Pancreas (tissue), 10 donors: ENCODE measurements at regions not wholly inside any gene's neighbourhood (a gene's known extent, or its start where the extent isn't known, plus 50 kb on each side); places are given as distances from the start of the nearest gene placed in this dataset.
A peak's percentile ranks its signal among the peaks of the same experiment; 100 is the strongest.

Source experiments
- ATAC-seq, 4 donors: fragments of 200-7000 bp; cut with Tn5 transposase; one replicate each; pipeline versions ENCODE4 v1.8.0 to v1.9.1; 2020; ENCODE audit warnings: mild to moderate bottlenecking in 4 of 4, moderate library complexity in 4 of 4
- DNase-seq, 6 donors: peaks; one replicate each; pipeline ENCODE4 v3.0.0-alpha.2; 2020
- FAIRE-seq: peaks from 2 replicates; lab custom pipeline; 2012; peaks lifted over from hg19 to GRCh38; lab: Jason Lieb, UNC
- H3K27ac ChIP-seq, 4 donors: fragments of 200-600 bp; sonication (generic); 1 replicate in 3 of 4; 2 replicates in 1 of 4; pipeline versions ENCODE4 v1.5.0 to v1.8.0; 2020
- H3K27me3 ChIP-seq, 4 donors: fragments of 200-600 bp; one replicate each; pipeline ENCODE4 v1.8.0; 2021
- H3K36me3 ChIP-seq, 3 donors: fragments of 200-600 bp; sonication (generic) in 1 of 3; one replicate each; pipeline versions ENCODE4 v1.5.0 to v1.8.0; 2020 to 2021
- H3K4me1 ChIP-seq, 3 donors: fragments of 200-600 bp; one replicate each; pipeline ENCODE4 v1.8.0; 2021
- H3K4me3 ChIP-seq, 4 donors: fragments of 200-600 bp; sonication (generic) in 2 of 4; one replicate each; pipeline versions ENCODE4 v1.5.0 to v1.8.0; 2020 to 2021
- H3K9me3 ChIP-seq, 4 donors: fragments of 200-600 bp; one replicate each; pipeline ENCODE4 v1.8.0; 2021
- CTCF ChIP-seq, 4 donors: fragments of 200-600 bp; sonication (generic) in 3 of 4; IDR thresholded peaks; one replicate each; pipeline versions ENCODE4 v1.5.0 to v1.8.0; 2021; ENCODE audit warnings: antibody characterized with exemption in 4 of 4
- WGBS, 2 donors: extraction: QIAGEN DNeasy Blood & Tissue Kit; methylation state at CpG; one replicate each; pipeline ENCODE4 v1.1.7; 2013; 5-methylcytosine and 5-hydroxymethylcytosine counted together
- intact Hi-C, 3 donors: fragments of 100-400 bp; cut with DNase I; formaldehyde crosslinking; loops; one replicate each; pipeline versions ENCODE4 v1.11.1 to v1.14.2; 2022
- donor health status: healthy with polysubstance abuse.
- donor health status: DM: no; HTN: no; CAD: no; lungs with moderate emphysema.
- donor health status: DM: no; HTN: no; CAD: no.
- donor health status: control.
- donor health status: control.
- donor health status: Bipolar disorder and iron deficiency.
- donor health status: DM: yes; HTN: yes; CAD: no.
- donor health status: DM: no; HTN: no; CAD: no.
- donor health status: DM: no; HTN: no; CAD: no.
- donor health status: DM: yes; HTN: yes; CAD: no.

- Histone ChIP-seq H3K36me3 (no peaks in the 10 kb centered on the region), H3K9me3 (no peaks in the 10 kb centered on the region), H3K27me3 (no peaks in the 10 kb centered on the region), H3K4me3 (no peak overlapping the region), H3K27ac (no peak overlapping the region), H3K4me1 (no peaks in the 10 kb centered on the region)
- 71 to 82% methylated on average over 11 of the region's 11 CpGs for WGBS, 2 donors
- TF ChIP-seq CTCF (IDR thresholded peaks at IDR 0.05), result no peak
- FAIRE-seq (no peak), ATAC-seq (no peak), DNase-seq (no peak)
- intact Hi-C loops, result no loop called here
Observed at GRCh38 chr20:60749804-60750602, 502.1 kb upstream of the CDH4 start.

- no peak for TF ChIP-seq CTCF (IDR thresholded peaks at IDR 0.05)
- no peaks in the 10 kb centered on the region for H3K4me1 ChIP-seq
- intact Hi-C loops, result no loop called here
Observed at GRCh38 chr20:60750909-60751308, 501.2 kb upstream of the CDH4 start.

GRCh38 chr20:60751826-60752225, 500.2 kb upstream of the CDH4 start:
- H3K27me3 ChIP-seq, result no peaks in the 10 kb centered on the region
- H3K9me3 ChIP-seq, result no peaks in the 10 kb centered on the region
- no peak overlapping the region for H3K27ac ChIP-seq
- no peak for TF ChIP-seq CTCF (IDR thresholded peaks at IDR 0.05)
- 60 to 65% methylated on average over 7 of the region's 7 CpGs for WGBS, 2 donors
- no peaks in the 10 kb centered on the region for H3K4me1 ChIP-seq
- no peak overlapping the region for H3K4me3 ChIP-seq
- intact Hi-C loops, result no loop called here
- H3K36me3 ChIP-seq, result no peaks in the 10 kb centered on the region
- no peak for FAIRE-seq
- ATAC-seq, result no peak
- DNase-seq, result no peak

More at GRCh38 chr20:60750909-60751308, 501.2 kb upstream of the CDH4 start:
- ATAC-seq (no peak), DNase-seq (no peak), FAIRE-seq (no peak)
- Histone ChIP-seq H3K36me3 (no peaks in the 10 kb centered on the region), H3K27ac (no peak overlapping the region), H3K9me3 (no peaks in the 10 kb centered on the region), H3K27me3 (no peaks in the 10 kb centered on the region), H3K4me3 (no peak overlapping the region)
- 68 to 69% methylated on average over 10 of the region's 10 CpGs for WGBS, 2 donors

GRCh38 chr20:60752741-60753420, 499.2 kb upstream of the CDH4 start:
- ATAC-seq (no peak), FAIRE-seq (no peak), DNase-seq (peak in 1 of 6 donors; percentile 23)
- no peaks in the 10 kb centered on the region for H3K36me3 ChIP-seq
- H3K4me3 ChIP-seq, result no peak overlapping the region
- no peak overlapping the region for H3K27ac ChIP-seq
- H3K4me1 ChIP-seq, result no peaks in the 10 kb centered on the region
- intact Hi-C loops, result no loop called here
- no peak for TF ChIP-seq CTCF (IDR thresholded peaks at IDR 0.05)
- H3K9me3 ChIP-seq, result no peaks in the 10 kb centered on the region
- H3K27me3 ChIP-seq, result no peaks in the 10 kb centered on the region
- WGBS, 2 donors, result 61 to 64% methylated on average over 17 of the region's 17 CpGs

- ATAC-seq (no peak), FAIRE-seq (no peak), DNase-seq (no peak)
- TF ChIP-seq CTCF (IDR thresholded peaks at IDR 0.05), result no peak
- WGBS, 2 donors, result 59 to 75% methylated on average over 4 of the region's 4 CpGs
- Histone ChIP-seq H3K36me3 (no peaks in the 10 kb centered on the region), H3K4me3 (no peak overlapping the region), H3K9me3 (no peaks in the 10 kb centered on the region), H3K27me3 (no peaks in the 10 kb centered on the region), H3K27ac (no peak overlapping the region), H3K4me1 (no peaks in the 10 kb centered on the region)
- intact Hi-C loops, result no loop called here
Observed at GRCh38 chr20:60754856-60755255, 497.2 kb upstream of the CDH4 start.
